NB4 (cell line): ENCODE measurements at regions not wholly inside any gene's neighbourhood (a gene's known extent, or its start where the extent isn't known, plus 50 kb on each side); places are given as distances from the start of the nearest gene placed in this dataset.

Source experiments
- DNase-seq: peaks from one replicate; pipeline ENCODE4 v3.0.0; 2010; ENCODE audit warnings: low read depth
- H3K4me3 ChIP-seq: one replicate; pipeline ENCODE4 v1.5.1; 2011; ENCODE audit warnings: mild to moderate bottlenecking, low read depth, low read length, moderate library complexity
- MYC ChIP-seq: IDR thresholded peaks from 2 replicates; pipeline ENCODE4 v1.6.1; 2011; ENCODE audit warnings: low read depth, low read length
- POLR2A ChIP-seq: IDR thresholded peaks from 2 replicates; pipeline ENCODE4 v1.6.1; 2011; ENCODE audit warnings: mild to moderate bottlenecking; ENCODE audit not compliant: insufficient read length; ENCODE audit errors: extremely low read depth
- TF ChIP-seq, protein P1 (sequence below): IDR thresholded peaks from one replicate; pipeline ENCODE4 v1.5.1; 2012; ENCODE audit warnings: low read depth, low read length
- TF ChIP-seq, protein P2 (sequence below): IDR thresholded peaks from 2 replicates; pipeline ENCODE4 v1.6.1; 2011; ENCODE audit warnings: low read depth, low read length

DNA sequence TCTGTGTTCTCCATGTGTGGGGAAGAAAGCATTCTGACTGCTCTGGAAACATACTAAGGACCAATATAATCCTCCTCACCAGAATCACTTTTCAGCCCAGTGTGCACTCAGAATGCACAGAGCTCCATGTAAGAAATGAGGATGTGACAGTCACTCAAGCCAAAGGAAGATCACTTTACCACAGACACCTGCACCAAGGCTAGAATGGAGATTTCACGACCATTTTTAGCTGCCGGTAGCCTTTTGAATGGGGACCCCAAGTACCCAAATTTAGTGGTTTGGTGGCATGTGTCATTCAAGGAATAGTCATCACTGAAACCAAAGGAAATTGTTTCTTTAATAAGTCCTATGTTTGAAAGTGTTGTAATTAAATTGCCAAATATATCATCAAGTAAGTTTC is 613.2 kb upstream of the ACVR2A start:
- H3K4me3 ChIP-seq = no peak overlapping the region
- no peak for TF ChIP-seq MYC
- no peak for DNase-seq

DNA sequence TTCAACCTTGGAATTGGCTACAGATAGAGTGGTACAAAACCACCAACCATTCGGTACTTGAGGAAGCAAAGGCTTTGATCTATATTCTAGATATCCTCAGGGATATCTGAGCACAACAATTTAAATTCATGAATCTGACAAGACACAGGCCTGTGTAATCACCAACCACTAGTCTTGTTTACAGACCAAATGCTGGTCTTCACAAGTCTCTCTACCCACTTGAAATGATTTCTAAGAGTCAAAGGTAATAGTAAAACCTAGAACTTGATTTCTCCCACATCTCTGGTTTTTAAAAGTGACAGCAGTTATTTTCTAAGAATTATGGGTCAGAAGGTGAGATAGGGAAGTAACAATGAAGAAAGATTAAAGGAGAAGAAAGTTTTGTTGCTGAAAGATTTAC is 613.7 kb upstream of the ACVR2A start:
- H3K4me3 ChIP-seq = no peak overlapping the region
- TF ChIP-seq MYC (no peak), POLR2A (no peak)
- TF ChIP-seq, protein P1, sequence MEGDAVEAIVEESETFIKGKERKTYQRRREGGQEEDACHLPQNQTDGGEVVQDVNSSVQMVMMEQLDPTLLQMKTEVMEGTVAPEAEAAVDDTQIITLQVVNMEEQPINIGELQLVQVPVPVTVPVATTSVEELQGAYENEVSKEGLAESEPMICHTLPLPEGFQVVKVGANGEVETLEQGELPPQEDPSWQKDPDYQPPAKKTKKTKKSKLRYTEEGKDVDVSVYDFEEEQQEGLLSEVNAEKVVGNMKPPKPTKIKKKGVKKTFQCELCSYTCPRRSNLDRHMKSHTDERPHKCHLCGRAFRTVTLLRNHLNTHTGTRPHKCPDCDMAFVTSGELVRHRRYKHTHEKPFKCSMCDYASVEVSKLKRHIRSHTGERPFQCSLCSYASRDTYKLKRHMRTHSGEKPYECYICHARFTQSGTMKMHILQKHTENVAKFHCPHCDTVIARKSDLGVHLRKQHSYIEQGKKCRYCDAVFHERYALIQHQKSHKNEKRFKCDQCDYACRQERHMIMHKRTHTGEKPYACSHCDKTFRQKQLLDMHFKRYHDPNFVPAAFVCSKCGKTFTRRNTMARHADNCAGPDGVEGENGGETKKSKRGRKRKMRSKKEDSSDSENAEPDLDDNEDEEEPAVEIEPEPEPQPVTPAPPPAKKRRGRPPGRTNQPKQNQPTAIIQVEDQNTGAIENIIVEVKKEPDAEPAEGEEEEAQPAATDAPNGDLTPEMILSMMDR = no peak
- no peak for DNase-seq

DNA sequence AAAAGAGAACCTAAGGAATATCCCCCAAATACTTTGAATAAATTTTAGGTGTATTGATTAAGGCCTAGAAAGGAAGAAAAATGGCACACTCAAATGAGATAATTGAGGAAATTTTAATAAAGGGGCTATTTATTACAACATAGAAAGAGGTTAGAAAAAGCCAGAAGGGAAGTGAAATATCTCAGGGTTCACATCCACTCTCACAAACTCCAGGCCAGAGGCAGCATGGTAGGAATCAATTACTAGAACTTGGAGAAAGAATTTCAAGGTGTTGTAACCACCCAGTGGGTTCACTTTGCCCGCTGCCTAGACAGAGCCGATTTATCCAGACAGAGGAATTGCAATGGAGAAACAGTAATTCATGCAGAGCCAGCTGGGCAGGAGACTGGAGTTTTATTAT is 617.5 kb upstream of the ACVR2A start:
- no peak overlapping the region for H3K4me3 ChIP-seq
- TF ChIP-seq MYC (no peak), POLR2A (no peak)
- TF ChIP-seq, protein P2, sequence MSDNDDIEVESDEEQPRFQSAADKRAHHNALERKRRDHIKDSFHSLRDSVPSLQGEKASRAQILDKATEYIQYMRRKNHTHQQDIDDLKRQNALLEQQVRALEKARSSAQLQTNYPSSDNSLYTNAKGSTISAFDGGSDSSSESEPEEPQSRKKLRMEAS = no peak
- TF ChIP-seq, protein P1 = no peak
- DNase-seq = no peak

DNA sequence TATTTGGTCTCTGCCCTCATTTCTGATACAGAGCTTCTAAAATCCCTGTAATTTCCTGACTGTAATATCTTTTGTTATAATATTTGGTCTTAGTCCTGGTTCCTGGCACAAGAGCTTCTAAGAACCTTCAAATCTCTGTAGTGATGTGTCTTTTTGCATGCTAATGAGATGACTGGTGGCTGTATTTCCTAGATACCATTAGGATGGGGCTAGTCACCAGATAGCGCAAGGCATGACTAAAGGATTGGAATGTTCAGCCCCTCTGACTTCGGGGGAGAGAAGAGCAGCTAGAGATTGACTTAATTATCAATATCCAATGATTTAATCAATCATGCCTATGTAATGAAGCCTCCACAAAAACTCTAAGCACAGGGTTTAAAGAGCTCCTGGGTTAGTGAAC is 620.8 kb upstream of the ACVR2A start:
- no peak for DNase-seq
- no peak overlapping the region for H3K4me3 ChIP-seq
- TF ChIP-seq, protein P2 = no peak
- TF ChIP-seq MYC (no peak), POLR2A (no peak)
- TF ChIP-seq, protein P1 = no peak

DNA sequence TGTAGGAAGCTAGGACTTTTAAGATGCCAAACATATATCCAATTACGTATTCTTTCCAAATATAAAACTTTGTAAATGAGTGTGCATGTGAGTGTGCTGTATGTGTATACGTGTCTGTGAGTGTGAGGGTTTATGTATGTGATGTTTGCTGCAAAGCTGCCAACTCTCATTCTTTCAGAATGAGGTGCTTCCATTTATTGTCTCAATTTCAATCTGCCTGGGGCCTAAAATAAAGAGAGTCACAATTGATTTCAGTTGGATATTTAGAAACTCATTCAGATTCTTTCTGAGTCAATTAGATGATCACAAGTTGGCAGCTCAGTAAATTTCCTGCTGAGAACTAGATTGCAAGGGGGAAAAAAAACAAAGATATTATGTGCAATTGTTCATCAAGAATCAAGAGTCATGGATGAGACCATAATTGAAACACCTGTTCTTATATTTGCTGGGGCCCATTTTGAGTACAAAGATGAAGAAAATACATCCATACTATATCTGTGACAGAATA is 621.2 kb upstream of the ACVR2A start:
- H3K4me3 ChIP-seq = no peak overlapping the region
- no peak for DNase-seq
- TF ChIP-seq MYC = no peak
- TF ChIP-seq, protein P2 = no peak
- TF ChIP-seq POLR2A = no peak
- TF ChIP-seq, protein P1 = no peak

DNA sequence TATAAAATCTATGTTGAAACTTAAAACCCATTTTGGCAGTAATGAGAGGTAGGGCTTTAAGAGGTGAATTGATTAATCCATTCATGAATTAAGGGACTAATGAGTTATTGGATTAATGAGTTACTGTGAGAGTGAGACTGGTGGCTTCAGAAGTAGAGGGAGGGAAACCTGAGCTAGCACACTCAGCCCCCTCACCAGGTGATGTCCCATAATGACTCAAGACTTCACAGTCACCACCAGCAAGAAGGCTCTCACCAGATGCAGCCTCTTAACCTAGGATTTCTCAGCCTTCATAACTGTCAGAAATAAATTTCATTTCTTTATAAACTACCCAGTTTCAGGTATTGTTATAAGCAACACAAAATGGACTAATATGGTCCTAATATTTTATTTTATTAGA is 621.7 kb upstream of the ACVR2A start:
- no peak for DNase-seq
- H3K4me3 ChIP-seq = no peak overlapping the region
- TF ChIP-seq, protein P2 = no peak
- TF ChIP-seq MYC (no peak), POLR2A (no peak)
- TF ChIP-seq, protein P1 = no peak
